NT2/D1 (cell line): ENCODE measurements at regions not wholly inside any gene's neighbourhood (a gene's known extent, or its start where the extent isn't known, plus 50 kb on each side); places are given as distances from the start of the nearest gene placed in this dataset.

Source experiments
- YY1 ChIP-seq: IDR thresholded peaks from 2 replicates; pipeline ENCODE4 v1.6.1; 2011; ENCODE audit not compliant: insufficient read length, insufficient read depth
- ZNF274 ChIP-seq: IDR thresholded peaks from 2 replicates; pipeline ENCODE4 v1.6.1; 2011; ENCODE audit warnings: mild to moderate bottlenecking, low read depth, low read length

GRCh38 chr2:67904566-67904965, 158.2 kb downstream of the C1D start:
- TF ChIP-seq YY1 (no peak), ZNF274 (no peak)
